Esophagus muscularis mucosa (tissue), 4 donors: ENCODE measurements at regions not wholly inside any gene's neighbourhood (a gene's known extent, or its start where the extent isn't known, plus 50 kb on each side); places are given as distances from the start of the nearest gene placed in this dataset.

Experiments used
- DNase-seq: peaks from one replicate; pipeline ENCODE4 v3.0.0-alpha.2; 2017; ENCODE audit errors: extremely low spot score
- H3K27ac ChIP-seq, 4 donors: fragments of 200-600 bp; sonication (generic); replicated peaks in 1 of 4; 1 replicate in 3 of 4; 2 replicates in 1 of 4; pipeline ENCODE4 v1.5.1; 2016 to 2019; ENCODE audit warnings: mild to moderate bottlenecking in 1 of 4
- H3K27me3 ChIP-seq, 4 donors: fragments of 200-600 bp; sonication (generic); one replicate each; pipeline versions ENCODE4 v1.5.1 to v1.6.0; 2016 to 2019
- H3K36me3 ChIP-seq, 4 donors: fragments of 200-600 bp; sonication (generic); one replicate each; pipeline ENCODE4 v1.5.1; 2016 to 2019
- H3K4me1 ChIP-seq, 4 donors: fragments of 200-600 bp; sonication (generic); one replicate each; pipeline ENCODE4 v1.5.1; 2016 to 2019
- H3K4me3 ChIP-seq, 4 donors: fragments of 200-600 bp; sonication (generic); 1 replicate in 2 of 4; 2 replicates in 2 of 4; pipeline ENCODE4 v1.5.1; 2016 to 2019; ENCODE audit warnings: mild to moderate bottlenecking in 4 of 4, moderate library complexity in 1 of 4
- H3K9me3 ChIP-seq, 4 donors: fragments of 200-600 bp; sonication (generic); 1 replicate in 3 of 4; 2 replicates in 1 of 4; pipeline ENCODE4 v1.5.1; 2016 to 2019
- EP300 ChIP-seq: sonication (generic); formaldehyde crosslinking; IDR thresholded peaks from one replicate; pipeline ENCODE4 v1.6.1; 2017; ENCODE audit warnings: antibody characterized with exemption
- POLR2A ChIP-seq: fragments of 450-650 bp; IDR thresholded peaks from one replicate; pipeline ENCODE4 v1.6.1; 2017; ENCODE audit warnings: antibody characterized with exemption, moderate library complexity, mild to moderate bottlenecking, low read depth
- POLR2AphosphoS5 ChIP-seq, 2 donors: sonication (generic); formaldehyde crosslinking; IDR thresholded peaks; one replicate each; pipeline ENCODE4 v1.6.1; 2017; ENCODE audit warnings: antibody characterized with exemption in 2 of 2
- WGBS: methylation state at CpG from one replicate; pipeline ENCODE4 v1.1.5; 2018; 5-methylcytosine and 5-hydroxymethylcytosine counted together
- intact Hi-C: fragments of 100-400 bp; cut with DNase I; formaldehyde crosslinking; loops from one replicate; pipeline ENCODE4 v1.15.1; 2023
- TF ChIP-seq, protein P1 (sequence below), 3 experiments: fragments of 200-600 bp in 2 of 3; fragments of 450-650 bp in 1 of 3; sonication (generic) in 2 of 3; IDR thresholded peaks; one replicate each; pipeline ENCODE4 v1.5.1; 2017 to 2019; ENCODE audit warnings: antibody characterized with exemption in 3 of 3, mild to moderate bottlenecking in 2 of 3, moderate library complexity in 1 of 3

DNA sequence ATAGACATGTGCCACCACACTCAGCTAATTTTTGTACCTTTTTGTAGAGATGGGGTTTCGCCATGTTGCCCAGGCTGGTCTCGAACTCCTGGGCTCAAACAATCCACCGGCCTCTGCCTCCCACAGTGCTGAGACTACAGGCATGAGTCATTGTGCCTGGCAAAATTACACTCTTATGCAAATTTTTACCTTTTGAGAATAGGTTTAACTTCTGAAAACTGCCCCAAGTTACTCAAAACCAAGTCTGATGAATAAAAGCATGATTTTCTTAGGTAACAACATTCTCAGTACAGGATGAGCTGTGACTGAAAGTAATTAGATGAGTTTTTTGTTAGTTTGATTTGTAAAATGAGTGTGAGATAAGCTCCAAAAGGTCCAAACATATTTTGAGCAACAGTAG, 166.0 kb downstream of the RPS29 start:
- WGBS, result 79% methylated on average over 3 of the region's 3 CpGs

DNA sequence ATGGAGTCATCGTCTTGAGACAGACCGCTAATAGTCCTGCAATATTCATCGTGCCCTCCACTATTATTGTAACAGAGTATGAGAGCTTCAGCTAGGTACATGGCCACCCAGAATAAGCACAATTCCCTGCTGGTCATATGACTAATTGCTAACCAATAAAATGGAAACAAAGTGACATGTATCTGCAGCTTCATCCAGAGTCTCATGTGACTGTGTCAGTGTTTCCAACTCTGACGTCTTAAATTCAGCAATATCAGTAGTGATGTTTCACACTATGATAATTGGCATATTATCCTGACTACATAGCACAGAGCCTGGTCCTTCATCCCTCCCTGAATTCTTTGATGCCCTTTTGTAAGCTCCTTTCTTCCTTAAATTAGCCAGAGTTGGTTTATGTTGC, 167.4 kb downstream of the RPS29 start:
- Histone ChIP-seq H3K36me3 (no peaks in the 10 kb centered on the region), H3K4me1 (no peaks in the 10 kb centered on the region), H3K4me3 (no peak overlapping the region), H3K27ac (no peak overlapping the region), H3K27me3 (no peaks in the 10 kb centered on the region), H3K9me3 (no peaks in the 10 kb centered on the region)
- 77% methylated on average over 4 of the region's 4 CpGs for WGBS
- TF ChIP-seq POLR2AphosphoS5 (IDR thresholded peaks at IDR 0.05) (no peak), EP300 (no peak), POLR2A (no peak)
- TF ChIP-seq, protein P1, sequence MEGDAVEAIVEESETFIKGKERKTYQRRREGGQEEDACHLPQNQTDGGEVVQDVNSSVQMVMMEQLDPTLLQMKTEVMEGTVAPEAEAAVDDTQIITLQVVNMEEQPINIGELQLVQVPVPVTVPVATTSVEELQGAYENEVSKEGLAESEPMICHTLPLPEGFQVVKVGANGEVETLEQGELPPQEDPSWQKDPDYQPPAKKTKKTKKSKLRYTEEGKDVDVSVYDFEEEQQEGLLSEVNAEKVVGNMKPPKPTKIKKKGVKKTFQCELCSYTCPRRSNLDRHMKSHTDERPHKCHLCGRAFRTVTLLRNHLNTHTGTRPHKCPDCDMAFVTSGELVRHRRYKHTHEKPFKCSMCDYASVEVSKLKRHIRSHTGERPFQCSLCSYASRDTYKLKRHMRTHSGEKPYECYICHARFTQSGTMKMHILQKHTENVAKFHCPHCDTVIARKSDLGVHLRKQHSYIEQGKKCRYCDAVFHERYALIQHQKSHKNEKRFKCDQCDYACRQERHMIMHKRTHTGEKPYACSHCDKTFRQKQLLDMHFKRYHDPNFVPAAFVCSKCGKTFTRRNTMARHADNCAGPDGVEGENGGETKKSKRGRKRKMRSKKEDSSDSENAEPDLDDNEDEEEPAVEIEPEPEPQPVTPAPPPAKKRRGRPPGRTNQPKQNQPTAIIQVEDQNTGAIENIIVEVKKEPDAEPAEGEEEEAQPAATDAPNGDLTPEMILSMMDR (IDR thresholded peaks at IDR 0.05), result no peak
- intact Hi-C loops, result no loop called here
- DNase-seq, result no peak

More for the DNA sequence above, 166.0 kb downstream of the RPS29 start:
- Histone ChIP-seq H3K27ac (no peak overlapping the region), H3K36me3 (no peaks in the 10 kb centered on the region), H3K9me3 (no peaks in the 10 kb centered on the region), H3K4me3 (no peak overlapping the region), H3K4me1 (no peaks in the 10 kb centered on the region), H3K27me3 (no peaks in the 10 kb centered on the region)
- no peak for TF ChIP-seq POLR2A
- no peak for TF ChIP-seq EP300
- no peak for TF ChIP-seq POLR2AphosphoS5 (IDR thresholded peaks at IDR 0.05)
- TF ChIP-seq, protein P1 (IDR thresholded peaks at IDR 0.05), result no peak
- no peak for DNase-seq
- intact Hi-C loops, result no loop called here

DNA sequence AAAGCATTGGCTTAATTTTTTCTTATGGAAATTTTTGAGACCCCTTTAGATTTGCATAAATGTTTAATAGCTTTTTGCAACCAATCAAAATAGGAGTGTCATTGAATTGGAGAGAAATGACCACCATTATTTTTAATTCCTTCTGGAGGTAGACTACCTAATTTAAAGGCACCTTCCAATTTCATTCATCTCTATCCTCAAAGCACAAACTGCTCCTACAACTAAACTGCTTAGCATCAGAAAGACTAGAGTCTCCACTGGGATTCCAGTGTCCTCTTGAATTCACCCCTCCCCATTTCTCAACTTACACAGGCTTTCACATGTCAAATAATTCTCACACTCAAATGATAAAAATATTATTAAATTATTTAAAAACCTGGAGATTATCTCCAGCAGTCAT, 168.4 kb downstream of the RPS29 start:
- TF ChIP-seq, protein P1 (IDR thresholded peaks at IDR 0.05), result no peak
- TF ChIP-seq POLR2AphosphoS5 (IDR thresholded peaks at IDR 0.05) (no peak), POLR2A (no peak), EP300 (no peak)
- intact Hi-C loops, result no loop called here
- H3K4me3 ChIP-seq, result no peak overlapping the region

DNA sequence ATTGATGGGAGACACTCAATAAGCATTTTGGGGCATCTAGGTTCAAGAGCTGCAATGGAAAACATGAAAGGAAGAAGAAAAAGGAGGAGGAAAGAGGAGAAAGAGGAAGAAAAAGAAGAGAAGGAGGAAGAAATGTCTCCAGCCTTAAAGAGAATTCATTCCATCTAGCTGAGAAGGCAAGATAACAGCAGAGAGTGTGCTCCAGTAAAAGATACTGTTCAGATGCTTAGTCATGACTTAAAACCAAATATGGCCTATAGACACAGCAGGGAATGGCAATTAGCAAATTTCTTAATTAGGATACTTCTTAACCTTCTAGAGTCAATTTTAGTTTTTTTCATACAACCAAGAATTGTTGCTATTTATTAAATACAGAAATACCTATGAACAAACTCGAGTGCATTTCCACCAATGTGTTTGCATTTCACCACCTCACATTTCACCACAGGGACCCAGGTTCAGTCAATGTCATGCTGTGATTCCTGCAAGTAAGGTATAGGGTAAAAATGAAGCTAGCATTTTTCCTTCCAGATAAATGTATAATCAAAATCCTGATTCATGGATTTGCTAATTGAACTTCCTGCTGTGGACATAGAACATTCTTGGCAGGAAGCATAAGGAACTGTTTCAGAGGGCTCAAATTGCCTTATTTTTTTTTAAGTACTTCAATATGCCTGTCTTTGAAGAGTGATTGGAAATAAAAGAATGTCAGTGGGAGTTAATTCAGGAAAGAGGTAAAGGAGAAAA, 177.8 kb downstream of the RPS29 start:
- H3K36me3 ChIP-seq, result no peaks in the 10 kb centered on the region
- intact Hi-C loops, result no loop called here
- no peaks in the 10 kb centered on the region for H3K9me3 ChIP-seq
- H3K27ac ChIP-seq, result no peak overlapping the region
- TF ChIP-seq EP300 (no peak), POLR2A (no peak), POLR2AphosphoS5 (IDR thresholded peaks at IDR 0.05) (no peak)
- TF ChIP-seq, protein P1 (IDR thresholded peaks at IDR 0.05), result no peak
- no peaks in the 10 kb centered on the region for H3K27me3 ChIP-seq
- H3K4me1 ChIP-seq, result peaks cover 0 to 9% (median 0%) of the 10 kb centered on the region in 4 donors
- no peak overlapping the region for H3K4me3 ChIP-seq
- WGBS, result 71% methylated on average over 1 of the region's 1 CpG
- DNase-seq, result no peak

More for the DNA sequence above, 168.4 kb downstream of the RPS29 start:
- H3K36me3 ChIP-seq, result no peaks in the 10 kb centered on the region
- no peaks in the 10 kb centered on the region for H3K9me3 ChIP-seq
- no peak for DNase-seq
- H3K27me3 ChIP-seq, result no peaks in the 10 kb centered on the region
- no peaks in the 10 kb centered on the region for H3K4me1 ChIP-seq
- no peak overlapping the region for H3K27ac ChIP-seq

DNA sequence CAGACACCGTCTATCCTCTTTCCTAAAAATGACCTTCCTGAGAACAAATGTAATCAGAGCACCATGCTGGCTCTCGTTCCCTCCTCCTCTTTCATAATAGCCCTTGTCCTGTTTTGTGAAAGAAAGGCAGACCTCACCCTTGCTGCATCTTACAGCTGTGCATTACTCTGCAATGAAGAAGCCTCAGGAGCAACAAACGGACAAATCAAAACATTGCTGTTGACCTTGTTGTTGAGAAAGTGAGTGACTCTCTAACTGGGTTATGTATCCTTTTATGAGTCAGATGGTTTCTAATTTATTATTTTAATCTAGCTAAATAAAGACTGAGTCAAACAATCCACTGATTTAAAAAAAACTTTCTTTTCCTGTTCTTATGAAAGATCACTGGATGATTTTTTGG, 180.9 kb downstream of the RPS29 start:
- no peaks in the 10 kb centered on the region for H3K27me3 ChIP-seq
- WGBS, result 30% methylated on average over 3 of the region's 3 CpGs
- no peak overlapping the region for H3K4me3 ChIP-seq
- H3K9me3 ChIP-seq, result no peaks in the 10 kb centered on the region
- intact Hi-C loops, result no loop called here
- no peak for DNase-seq
- no peaks in the 10 kb centered on the region for H3K36me3 ChIP-seq
- TF ChIP-seq, protein P1 (IDR thresholded peaks at IDR 0.05), result no peak
- TF ChIP-seq POLR2A, result no peak
- no peak for TF ChIP-seq EP300
- TF ChIP-seq POLR2AphosphoS5 (IDR thresholded peaks at IDR 0.05), result no peak
- no peak overlapping the region for H3K27ac ChIP-seq
- peaks cover 0 to 9% (median 0%) of the 10 kb centered on the region in 4 donors for H3K4me1 ChIP-seq
